ENCODE measurements at regions not wholly inside any gene's neighbourhood (a gene's known extent, or its start where the extent isn't known, plus 50 kb on each side); places are given as distances from the start of the nearest gene placed in this dataset.

DNA sequence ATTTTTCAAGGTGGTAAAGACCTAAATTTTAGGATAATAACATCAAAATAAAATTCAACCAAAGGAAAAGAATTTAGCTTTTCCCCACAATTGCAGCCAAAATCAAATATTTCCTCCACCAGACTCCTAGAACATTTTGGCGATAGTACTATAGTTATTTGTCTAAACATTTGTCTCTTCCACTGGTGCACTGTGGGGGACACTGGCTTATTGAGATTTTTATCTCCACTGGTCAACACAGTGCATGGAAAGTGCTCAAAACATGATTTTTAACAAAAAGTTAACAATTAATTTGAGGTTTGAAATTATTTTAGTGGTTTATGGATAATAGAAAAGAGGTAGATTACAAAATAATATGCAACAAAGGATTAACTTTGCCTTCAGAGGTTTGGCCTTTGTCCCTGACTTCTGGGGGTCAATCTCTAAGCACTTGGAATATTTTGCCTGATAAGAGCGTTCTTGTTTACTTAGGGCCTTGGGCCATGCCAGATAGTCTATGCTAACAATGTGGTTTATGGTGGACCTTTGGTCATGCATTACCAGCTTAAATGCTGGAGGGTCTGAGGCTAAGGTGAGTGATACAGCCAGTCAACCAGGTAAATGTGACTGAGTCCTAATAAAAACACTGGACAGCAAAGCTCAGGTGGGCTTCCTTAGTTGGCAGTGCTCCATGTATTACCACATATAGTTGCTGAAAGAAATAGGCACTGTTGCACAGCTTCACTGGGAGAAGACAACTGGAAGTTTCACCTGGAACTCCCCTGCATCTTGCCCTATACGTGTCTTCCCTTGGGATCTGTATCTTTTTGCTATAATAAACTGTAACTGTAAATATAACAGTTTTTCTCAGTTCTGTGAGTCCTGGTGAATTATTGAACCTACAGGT lies 67.2 kb upstream of the SATB2 start (continued):
- TF ChIP-seq TARDBP (CRISPR knock-in tag; IDR thresholded peaks at IDR 0.05) (0 out of 2 replicates have a peak, but pooled peaks have one; percentile 28), MAFF (IDR thresholded peaks at IDR 0.05; ENCODE audit: low read depth, low read length) (0 out of 2 replicates have a peak, but pooled peaks have one; percentile 8), MAFK (conservative IDR thresholded peaks at IDR 0.05 in 1 of 2, IDR thresholded peaks at IDR 0.05 in 1 of 2; ENCODE audit: low read length in 2 of 2) (no peak), ZFP62 (CRISPR knock-in tag; IDR thresholded peaks at IDR 0.05) (no peak), TEAD3 (CRISPR knock-in tag; optimal IDR thresholded peaks at IDR 0.05; ENCODE audit: borderline replicate concordance) (peak; percentile 84), GFI1 (CRISPR knock-in tag; IDR thresholded peaks at IDR 0.05; ENCODE audit: borderline replicate concordance) (peak; percentile 76), RFXAP (CRISPR knock-in tag; IDR thresholded peaks at IDR 0.05; ENCODE audit: borderline replicate concordance) (no peak), MTF2 (CRISPR knock-in tag; IDR thresholded peaks at IDR 0.05; ENCODE audit: borderline replicate concordance) (no peak), NFYC (CRISPR knock-in tag; IDR thresholded peaks at IDR 0.05) (no peak), ZNF629 (CRISPR knock-in tag; conservative IDR thresholded peaks at IDR 0.05) (no peak), GATA4 (IDR thresholded peaks at IDR 0.05; ENCODE audit: borderline replicate concordance, low read depth) (peak; percentile 65; the same call in 1 of the 2 replicates), SOX5 (CRISPR knock-in tag; IDR thresholded peaks at IDR 0.05; ENCODE audit: borderline replicate concordance) (peak; percentile 75; the same call in 1 of the 2 replicates), THAP11 (CRISPR knock-in tag; IDR thresholded peaks at IDR 0.05) (no peak), ZNF816 (CRISPR knock-in tag; IDR thresholded peaks at IDR 0.05; ENCODE audit: borderline replicate concordance) (no peak), CREM (IDR thresholded peaks at IDR 0.05) (peak; percentile 51; the same call in 1 of the 2 replicates), CREM (CRISPR knock-in tag; IDR thresholded peaks at IDR 0.05) (no peak), ZNF230 (CRISPR knock-in tag; IDR thresholded peaks at IDR 0.05) (no peak), ZNF101 (CRISPR knock-in tag; IDR thresholded peaks at IDR 0.05; ENCODE audit: borderline replicate concordance, low read depth) (no peak), ZNF543 (CRISPR knock-in tag; IDR thresholded peaks at IDR 0.05) (0 out of 2 replicates have a peak, but pooled peaks have one; percentile 34), MLXIP (CRISPR knock-in tag; IDR thresholded peaks at IDR 0.05; ENCODE audit: borderline replicate concordance) (no peak), ZNF670 (CRISPR knock-in tag; IDR thresholded peaks at IDR 0.05; ENCODE audit: borderline replicate concordance) (no peak), MBD4 (IDR thresholded peaks at IDR 0.05; ENCODE audit: borderline replicate concordance, low read length) (no peak), MIER2 (CRISPR knock-in tag; IDR thresholded peaks at IDR 0.05) (peak; percentile 49; the same call in 1 of the 2 replicates), GATAD2A (CRISPR knock-in tag; IDR thresholded peaks at IDR 0.05) (peak; percentile 70)
- TF ChIP-seq, protein P1, sequence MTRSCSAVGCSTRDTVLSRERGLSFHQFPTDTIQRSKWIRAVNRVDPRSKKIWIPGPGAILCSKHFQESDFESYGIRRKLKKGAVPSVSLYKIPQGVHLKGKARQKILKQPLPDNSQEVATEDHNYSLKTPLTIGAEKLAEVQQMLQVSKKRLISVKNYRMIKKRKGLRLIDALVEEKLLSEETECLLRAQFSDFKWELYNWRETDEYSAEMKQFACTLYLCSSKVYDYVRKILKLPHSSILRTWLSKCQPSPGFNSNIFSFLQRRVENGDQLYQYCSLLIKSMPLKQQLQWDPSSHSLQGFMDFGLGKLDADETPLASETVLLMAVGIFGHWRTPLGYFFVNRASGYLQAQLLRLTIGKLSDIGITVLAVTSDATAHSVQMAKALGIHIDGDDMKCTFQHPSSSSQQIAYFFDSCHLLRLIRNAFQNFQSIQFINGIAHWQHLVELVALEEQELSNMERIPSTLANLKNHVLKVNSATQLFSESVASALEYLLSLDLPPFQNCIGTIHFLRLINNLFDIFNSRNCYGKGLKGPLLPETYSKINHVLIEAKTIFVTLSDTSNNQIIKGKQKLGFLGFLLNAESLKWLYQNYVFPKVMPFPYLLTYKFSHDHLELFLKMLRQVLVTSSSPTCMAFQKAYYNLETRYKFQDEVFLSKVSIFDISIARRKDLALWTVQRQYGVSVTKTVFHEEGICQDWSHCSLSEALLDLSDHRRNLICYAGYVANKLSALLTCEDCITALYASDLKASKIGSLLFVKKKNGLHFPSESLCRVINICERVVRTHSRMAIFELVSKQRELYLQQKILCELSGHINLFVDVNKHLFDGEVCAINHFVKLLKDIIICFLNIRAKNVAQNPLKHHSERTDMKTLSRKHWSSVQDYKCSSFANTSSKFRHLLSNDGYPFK (CRISPR knock-in tag; IDR thresholded peaks at IDR 0.05; ENCODE audit: borderline replicate concordance): no peak
